Eye (tissue), 1 donor: ENCODE measurements at regions not wholly inside any gene's neighbourhood (a gene's known extent, or its start where the extent isn't known, plus 50 kb on each side); places are given as distances from the start of the nearest gene placed in this dataset.

Experiments used
- DNase-seq: peaks from one replicate; pipeline ENCODE4 v3.0.0-alpha.2; 2015

- DNase-seq = no peak
These were observed 146.6 kb upstream of the OTOS start for GRCh38 chr2:240287011-240287410.

DNA sequence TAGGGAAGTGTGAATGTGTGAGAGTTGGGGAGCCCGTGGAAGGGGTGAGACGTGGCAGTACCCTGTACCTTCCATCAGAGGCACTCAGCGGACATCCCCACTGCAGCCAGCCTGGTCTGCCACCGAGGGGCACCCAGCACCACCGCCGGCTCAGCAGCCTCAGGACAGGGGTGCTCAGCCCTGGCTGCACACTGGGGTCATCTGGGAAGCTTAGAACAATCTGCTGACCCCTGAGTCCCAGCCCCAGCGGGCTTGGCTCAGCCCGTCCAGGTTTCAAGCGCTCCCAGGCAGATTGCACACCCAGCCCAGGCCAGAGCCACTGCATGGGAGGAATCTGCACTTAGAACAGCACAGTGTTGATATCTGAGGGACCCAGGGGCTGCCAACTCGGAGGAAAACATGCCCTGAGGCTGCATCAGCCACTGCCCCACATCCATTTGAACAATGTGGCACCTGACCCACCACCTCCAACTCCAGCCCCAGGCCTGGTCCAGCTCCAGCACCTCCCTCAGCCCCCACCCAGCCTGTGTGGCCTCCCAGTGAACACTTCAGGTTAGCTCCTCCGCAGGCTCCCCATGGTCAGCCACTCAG is 147.1 kb upstream of the OTOS start:
- no peak for DNase-seq

DNA sequence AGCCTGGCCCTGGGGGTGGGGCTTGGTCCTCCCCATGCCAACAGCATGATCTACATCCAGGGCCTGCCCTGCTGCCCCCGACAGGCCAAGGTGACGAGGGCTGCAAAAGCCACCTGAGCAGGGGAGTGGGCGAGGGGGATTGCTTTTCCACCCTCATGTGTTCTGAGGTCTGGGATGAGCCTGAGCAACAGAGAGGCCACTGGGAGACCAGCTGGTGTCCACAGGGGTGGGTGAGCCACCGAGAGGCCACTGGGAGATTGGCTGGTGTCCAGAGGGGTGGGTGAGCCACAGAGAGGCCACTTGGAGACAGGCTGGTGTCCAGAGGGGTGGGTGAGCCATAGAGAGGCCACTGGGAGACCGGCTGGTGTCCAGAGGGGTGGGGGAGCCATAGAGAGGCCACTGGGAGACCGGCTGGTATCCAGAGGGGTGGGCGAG is 147.4 kb upstream of the GPC1 start:
- DNase-seq = no peak

DNA sequence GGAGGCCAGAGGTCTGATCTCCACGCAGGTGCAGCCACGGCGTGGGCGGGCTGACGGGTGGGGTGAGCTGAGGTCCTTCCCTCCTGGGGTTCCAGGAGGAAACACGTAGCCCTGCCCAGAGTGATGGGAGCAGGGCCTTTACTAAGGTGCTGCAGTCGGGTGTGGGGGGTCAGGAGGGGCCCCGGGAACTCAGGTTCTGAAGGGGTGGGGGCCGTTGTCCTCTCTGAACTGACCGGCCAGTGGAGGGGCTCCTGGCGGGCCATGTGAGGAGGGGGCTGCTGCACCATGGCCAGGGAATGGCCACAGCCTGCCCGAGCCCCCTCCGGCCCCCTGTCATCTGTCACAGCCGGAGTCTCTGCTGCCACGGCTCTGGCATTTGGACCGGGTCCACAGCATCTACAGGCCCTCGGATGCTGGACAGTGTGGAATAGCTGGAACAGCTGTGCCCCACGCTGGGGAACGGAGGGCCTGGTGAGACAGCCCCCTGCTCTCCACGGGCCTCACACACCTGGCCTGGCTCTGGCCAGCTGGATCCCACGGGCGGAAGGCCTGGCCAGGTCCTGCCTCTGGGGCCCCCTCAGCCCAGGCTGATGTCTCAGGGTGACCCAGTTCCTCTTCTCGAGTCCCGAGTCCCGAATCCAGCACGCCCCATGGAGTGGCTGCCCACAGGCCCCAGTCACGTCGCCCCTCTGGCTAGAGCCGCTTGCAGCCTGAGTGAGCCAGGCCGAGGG is 145.6 kb upstream of the GPC1 start:
- DNase-seq = no peak

GRCh38 chr2:240290432-240291336 is 144.8 kb upstream of the GPC1 start:
- no peak for DNase-seq

DNA sequence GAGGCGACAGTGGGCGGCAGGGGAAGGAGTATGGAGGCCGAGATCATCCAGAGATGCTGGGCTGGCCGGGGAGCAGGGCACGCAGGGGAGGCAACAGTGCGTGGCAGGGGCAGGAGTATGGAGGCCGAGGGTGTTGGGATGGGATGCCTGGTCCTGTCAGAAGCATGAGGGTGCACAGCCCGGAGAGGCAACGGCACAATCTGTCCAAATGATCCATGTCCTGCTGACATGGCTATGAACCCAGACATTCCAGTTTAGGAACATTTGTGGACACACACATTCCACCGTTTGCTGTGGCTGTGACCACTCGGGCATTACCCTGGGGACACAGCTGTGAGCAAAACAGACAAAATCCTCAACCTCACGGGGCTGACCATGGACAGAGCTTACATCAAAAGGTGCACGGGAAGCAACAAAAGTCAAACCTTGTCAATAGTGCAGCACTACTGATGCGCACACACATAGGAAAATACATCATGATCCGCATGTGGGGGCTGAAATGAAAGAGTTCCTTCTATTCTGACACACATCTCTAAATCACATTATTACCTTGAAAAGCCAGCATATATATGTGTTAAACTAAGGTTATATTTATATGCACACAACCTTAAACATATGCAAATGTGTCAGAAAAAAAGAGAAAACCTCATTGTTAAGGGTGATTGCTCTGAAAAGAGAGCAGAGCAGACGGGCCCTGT is 144.0 kb upstream of the GPC1 start:
- DNase-seq = peak; percentile 27

DNA sequence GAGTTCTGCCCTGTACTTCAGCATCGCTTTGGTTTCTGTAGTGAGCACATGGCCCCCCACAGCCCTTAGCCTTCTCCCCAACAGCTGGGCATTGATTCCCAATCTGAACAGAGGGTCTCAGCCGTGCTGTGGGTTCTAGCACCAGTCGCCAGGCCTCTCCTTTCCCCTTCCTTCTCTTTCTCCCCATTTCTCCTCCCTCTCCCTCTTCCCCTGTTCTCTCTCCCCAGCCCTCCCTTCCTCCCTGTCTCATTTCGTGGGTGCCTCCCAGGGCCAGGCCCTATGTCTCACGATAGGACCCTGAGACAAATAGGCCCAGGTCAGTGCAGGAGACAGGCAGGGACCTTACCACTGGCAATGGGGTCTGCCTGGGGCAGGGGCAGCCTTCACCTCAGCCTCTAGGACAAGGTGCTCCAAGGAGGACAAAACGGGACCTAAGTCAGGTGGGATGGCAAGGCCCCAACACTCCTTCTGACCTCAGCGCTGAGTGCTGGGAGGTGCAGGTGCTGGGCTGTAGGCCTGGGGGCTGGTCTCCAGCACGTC is 143.4 kb upstream of the GPC1 start:
- DNase-seq = no peak

DNA sequence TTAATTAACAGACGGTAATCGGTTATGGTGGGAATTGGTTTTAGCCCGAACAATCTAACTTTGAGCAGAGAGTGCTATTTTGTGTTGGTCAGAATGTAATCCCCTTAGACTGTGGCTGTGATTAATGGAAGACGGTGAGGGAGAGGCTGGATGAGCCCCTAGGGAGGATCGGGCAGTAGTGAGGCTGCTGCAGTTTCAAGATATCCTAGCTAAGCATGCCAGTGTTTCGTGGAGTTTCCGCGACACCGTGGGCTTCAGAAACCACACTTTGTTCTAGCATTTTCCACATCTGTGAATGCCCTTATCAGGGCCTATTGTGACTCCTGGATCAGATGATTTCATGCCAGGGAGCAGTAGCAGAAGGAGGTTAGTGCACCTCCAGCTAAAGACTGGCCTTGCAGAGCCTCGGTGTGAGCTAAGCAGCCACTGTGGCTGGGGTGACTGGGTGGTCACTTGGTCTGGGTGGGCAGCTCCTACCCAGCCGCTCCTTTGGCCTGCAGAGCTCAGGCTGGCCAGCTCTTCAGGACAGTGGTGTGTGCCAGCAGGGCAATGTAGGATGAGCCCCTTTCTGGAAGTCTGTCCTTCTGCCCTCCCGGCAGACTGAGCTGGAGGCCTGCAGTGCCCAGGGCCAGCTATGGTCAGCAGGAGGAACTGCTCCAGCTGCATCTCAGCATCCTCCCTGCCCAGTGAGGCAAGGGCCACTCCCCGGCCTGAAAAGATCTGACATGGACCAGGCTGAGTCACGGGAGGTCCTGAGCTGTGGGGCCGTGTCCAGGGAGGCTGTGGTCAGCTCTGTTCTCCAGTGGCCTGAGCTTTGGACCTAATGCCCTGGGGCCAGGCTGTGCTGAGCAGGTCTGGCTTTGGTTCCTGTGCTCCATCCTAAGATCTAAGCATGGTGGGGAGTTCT is 142.6 kb upstream of the GPC1 start:
- DNase-seq = no peak

DNA sequence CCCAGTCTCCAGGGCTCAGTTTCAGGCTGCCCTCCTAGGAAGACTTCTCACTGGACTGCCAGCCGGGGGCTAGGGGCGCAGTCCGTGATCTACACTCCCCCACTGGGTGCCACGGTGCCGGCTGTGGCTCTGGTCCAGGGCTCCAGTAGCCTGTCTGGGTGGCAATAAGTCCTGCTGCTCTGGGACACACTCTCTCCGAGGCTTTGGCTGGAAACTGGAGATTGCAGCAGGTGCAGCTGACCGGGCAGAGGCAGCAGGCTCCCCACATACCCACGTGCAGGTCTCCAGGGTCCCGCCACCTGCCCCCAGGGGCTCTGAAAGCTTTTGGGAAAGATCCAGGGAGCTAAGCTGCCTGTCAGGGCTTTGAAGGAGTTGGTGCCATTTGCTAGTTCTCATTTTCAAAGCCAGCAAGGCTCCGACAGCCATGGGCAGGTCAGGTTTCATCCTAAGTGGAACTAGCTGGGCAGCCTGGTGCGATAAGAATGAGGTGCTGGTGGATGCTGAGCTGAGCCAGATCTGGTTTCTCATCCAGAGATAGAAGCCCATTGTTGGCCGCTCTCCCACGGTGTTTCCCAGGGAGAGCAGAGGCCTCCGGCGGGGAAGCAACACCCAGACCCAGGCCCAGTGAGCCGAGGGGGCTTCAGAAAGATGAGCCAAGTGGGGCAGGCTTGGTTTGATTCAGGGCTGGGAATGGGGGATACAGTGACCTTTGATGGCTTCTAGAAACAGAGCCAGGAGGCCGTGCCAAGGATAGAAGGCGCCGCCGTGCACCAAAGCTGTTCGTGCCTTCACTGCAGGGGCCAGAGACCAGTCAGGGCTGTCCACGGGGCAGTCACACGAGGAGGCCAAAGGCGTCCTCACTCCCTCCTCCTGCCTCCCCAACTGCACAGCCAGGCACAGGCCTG is 141.7 kb upstream of the GPC1 start:
- peak; percentile 37 for DNase-seq

DNA sequence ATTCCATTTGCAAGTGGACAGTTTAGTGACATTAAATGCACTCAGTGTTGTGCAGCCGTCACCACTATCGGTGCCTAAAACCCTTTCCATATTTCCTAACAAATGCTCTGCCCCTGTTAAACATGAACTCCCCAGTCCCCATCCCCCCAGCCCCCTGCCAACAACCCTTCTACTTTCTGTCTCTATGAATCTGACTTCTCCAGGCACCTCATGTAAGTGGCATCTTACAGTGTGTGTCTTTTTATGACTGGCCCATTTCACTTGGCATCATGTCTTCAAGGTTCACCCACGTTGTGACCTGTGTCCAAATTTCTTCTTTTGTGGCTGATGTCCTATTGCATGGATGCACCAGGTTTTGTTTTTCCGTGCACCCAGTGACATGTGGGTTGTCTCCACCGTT is 140.9 kb upstream of the GPC1 start:
- no peak for DNase-seq

DNA sequence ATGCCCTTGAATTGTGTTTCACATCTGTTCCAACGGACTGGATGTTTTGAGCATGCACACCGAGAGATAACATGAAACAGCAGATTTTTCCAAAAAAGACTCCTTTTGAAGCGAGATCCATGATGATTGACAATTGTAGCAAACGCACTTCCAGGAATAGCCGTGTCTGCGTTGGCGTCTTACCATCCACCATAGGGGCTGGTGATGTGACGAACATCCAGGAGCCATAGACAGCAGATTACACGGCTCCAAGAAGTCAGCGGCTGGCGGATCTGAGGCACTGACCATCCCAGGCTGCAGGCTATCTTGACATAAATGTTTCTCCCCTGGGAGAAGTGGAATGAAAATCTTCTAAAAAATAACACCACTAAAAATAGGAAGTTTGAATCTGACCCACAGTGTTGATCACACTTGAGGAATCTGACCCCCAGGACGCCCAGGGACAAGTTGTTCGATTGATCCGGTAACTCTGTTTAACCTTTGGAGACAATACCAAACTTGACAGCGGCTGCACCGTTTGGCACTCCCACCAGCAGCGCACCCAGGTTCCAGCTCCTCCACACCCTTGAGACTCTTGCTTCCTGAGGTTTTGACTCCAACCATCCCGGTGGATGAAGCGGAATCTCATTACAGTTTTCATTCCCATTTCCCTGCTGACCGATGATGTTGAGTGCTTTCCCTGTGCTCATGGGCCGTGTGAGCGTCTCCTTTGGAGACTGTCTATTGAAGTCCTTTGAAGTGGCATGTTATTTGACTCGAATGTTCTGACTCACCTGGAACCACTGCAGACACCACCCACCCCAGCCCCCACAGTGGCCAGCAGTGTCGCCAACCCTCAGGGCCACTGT is 140.0 kb upstream of the GPC1 start:
- DNase-seq = no peak

GRCh38 chr2:240296104-240296406 is 139.4 kb upstream of the GPC1 start:
- no peak for DNase-seq

DNA sequence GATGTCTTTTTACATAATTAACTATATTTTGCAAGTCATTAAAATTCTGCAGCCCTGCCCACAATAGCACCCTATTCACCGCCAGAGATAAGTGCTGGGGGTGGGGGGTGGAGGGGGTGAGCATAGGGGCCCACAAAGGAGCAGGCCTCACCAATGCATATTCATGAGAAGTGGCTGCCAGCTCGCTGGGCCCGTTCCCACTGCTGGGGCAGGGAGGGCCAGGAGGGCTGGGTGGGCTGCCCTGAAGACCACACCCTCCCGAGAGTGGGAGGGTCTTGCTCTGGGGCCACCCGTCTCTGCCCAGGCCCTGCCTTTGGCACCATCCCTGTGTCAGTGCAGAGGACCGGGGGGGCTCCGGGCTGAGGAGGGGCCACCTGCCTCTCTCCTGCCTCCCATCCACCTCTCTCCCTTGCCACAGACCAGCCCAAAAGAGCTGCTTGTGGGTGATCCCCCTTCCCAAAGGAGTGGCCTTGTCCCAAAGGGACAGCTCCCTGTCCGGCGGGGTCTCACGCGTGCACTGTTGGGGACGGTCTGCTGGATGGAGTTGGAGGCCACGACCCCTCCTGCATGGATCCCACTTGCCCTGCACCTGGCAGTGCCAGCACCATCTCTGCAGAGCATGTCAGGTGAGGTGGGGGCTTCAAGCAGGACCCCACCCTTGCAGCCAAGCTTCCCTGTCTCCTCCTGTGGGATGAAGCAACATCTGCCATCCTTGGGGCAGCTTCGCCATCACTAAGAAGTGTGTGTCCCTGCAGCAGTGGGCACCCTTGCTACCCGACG is 138.8 kb upstream of the GPC1 start:
- no peak for DNase-seq

DNA sequence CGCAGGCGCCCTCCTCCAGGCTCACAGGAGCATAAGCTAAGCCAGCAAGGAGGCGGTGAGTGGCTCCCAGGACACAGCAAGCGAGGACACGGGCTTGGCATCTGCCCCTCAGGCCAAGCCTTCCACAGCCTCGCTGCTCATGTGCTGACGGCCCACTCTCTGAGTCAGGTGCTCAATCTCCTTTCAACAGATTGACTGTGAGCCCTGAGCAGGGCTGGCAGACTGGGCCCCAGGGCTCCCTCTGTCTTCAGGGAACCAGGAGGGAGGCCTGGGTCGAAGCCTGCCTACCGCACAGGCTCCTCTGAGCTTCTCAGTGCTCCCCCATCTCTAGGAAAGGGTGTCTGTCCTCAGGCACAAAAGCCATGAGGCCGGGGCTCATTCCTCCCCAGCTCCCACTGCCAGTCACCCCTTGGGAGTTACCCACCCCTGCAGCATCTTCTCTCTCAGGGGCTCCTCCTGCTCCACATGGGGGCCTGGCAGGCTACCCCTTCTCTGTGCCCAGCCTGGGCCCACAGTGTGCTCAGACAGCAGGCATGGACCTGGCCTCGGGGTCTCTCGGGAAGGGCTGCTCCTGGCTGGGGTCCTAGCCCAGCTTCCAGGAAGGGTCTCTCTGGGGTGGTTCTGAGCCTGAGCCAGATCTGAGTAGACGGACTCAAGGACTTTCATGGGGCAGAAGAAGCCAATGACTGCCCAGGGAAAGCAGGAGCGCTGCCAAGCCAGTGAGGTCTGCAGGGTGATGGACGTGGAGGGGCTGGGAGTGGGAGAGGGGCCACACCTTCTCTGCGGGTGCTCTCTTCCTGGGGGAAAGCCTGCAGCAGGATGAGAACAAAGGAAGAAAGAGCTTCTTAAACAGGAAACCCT is 138.0 kb upstream of the GPC1 start:
- no peak for DNase-seq

- no peak for DNase-seq
These were observed 137.2 kb upstream of the GPC1 start for GRCh38 chr2:240298117-240298790.

DNA sequence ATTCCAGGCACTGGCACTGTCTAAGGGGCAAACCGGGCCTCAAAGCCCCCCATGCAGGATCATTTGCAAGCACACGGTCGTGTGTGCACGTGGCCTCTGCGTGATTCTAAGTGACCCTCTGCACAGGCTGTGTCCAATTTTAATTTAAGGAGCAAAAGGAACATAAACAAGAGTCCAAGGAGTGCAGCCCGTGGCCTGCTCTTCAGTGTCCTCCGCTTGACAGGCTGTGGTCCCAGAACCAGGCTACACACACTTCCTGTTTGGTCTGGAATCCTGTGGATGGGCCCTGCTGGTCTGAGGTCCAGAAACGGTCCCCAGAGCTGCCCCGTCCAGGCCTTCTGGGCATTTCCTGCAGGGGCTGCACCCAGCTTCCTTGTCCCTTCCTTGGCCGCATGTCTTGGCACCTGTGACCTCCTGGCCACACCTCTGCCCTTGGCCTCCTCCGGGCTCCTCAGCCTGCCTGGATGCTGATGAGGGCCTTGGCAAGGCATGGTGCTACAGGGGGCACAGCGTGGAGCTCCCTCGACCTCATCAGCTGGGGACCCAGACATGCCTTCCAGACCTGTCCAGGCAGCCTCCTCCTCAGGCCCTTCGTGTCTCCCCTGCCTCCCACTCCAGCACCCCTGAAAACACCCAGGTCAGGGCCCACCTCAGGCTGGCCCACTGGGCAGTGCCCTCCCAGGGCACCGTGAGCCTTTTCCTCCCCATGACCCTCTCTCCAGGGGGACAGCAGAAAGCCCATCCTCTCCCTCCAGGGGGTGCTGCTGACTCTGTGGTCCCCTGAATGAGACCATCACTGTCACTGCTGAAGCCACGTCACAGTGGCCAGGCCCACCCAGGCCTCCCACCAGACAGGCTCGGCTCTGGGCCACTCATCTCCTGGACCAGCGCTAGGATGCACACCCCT is 136.4 kb upstream of the GPC1 start:
- no peak for DNase-seq
